ENCODE measurements at regions not wholly inside any gene's neighbourhood (a gene's known extent, or its start where the extent isn't known, plus 50 kb on each side); places are given as distances from the start of the nearest gene placed in this dataset.

GRCh38 chr5:174338185-174339010 is 292.9 kb downstream of the NSG2 start:
- DNase-seq: no peak

GRCh38 chr5:174339130-174339529 is 293.6 kb downstream of the NSG2 start:
- no peak for DNase-seq

GRCh38 chr5:174340226-174340625 is 294.7 kb downstream of the NSG2 start:
- DNase-seq: no peak

GRCh38 chr5:174342696-174343095 is 297.2 kb downstream of the NSG2 start:
- no peak for DNase-seq

- DNase-seq: no peak
Measured at GRCh38 chr5:174343826-174344225, 298.3 kb downstream of the NSG2 start.

- DNase-seq: no peak
Measured at GRCh38 chr5:174344335-174344734, 298.8 kb downstream of the NSG2 start.

- DNase-seq: no peak
Measured at GRCh38 chr5:174347183-174347582, 301.7 kb downstream of the NSG2 start.

GRCh38 chr5:174348311-174348981 is 302.9 kb downstream of the NSG2 start:
- no peak for DNase-seq

- DNase-seq: no peak
Measured at GRCh38 chr5:174352681-174353080, 307.2 kb downstream of the NSG2 start.

GRCh38 chr5:174354571-174354970 is 309.1 kb downstream of the NSG2 start:
- no peak for DNase-seq

- no peak for DNase-seq
Measured at GRCh38 chr5:174355208-174355612, 309.7 kb downstream of the NSG2 start.

- DNase-seq: no peak
Measured at GRCh38 chr5:174355995-174356394, 310.5 kb downstream of the NSG2 start.

GRCh38 chr5:174356536-174356935 is 311.0 kb downstream of the NSG2 start:
- DNase-seq: no peak

GRCh38 chr5:174358276-174358675 is 312.8 kb downstream of the NSG2 start:
- no peak for DNase-seq

GRCh38 chr5:174359071-174359470 is 313.6 kb downstream of the NSG2 start:
- no peak for DNase-seq

GRCh38 chr5:174362514-174362913 is 317.0 kb downstream of the NSG2 start:
- DNase-seq: no peak

- DNase-seq: no peak
Measured at GRCh38 chr5:174363934-174364333, 318.4 kb downstream of the NSG2 start.

GRCh38 chr5:174364676-174365075 is 319.2 kb downstream of the NSG2 start:
- no peak for DNase-seq

- DNase-seq: no peak
Measured at GRCh38 chr5:174371600-174372094, 326.1 kb downstream of the NSG2 start.

GRCh38 chr5:174374206-174374605 is 328.7 kb downstream of the NSG2 start:
- no peak for DNase-seq

GRCh38 chr5:174376056-174376455 is 330.6 kb downstream of the NSG2 start:
- no peak for DNase-seq

- no peak for DNase-seq
Measured at GRCh38 chr5:174376726-174377373, 331.3 kb downstream of the NSG2 start.

GRCh38 chr5:174378121-174378874 is 332.8 kb downstream of the NSG2 start:
- no peak for DNase-seq
